Keratinocyte (primary cell): ENCODE measurements at regions not wholly inside any gene's neighbourhood (a gene's known extent, or its start where the extent isn't known, plus 50 kb on each side); places are given as distances from the start of the nearest gene placed in this dataset.

Source experiments
- DNase-seq: peaks from one replicate; pipeline ENCODE4 v3.0.0-alpha.2; 2011; ENCODE audit warnings: low read depth, missing footprints, low spot score
- FAIRE-seq: peaks from 2 replicates; lab custom pipeline; 2011; peaks lifted over from hg19 to GRCh38; lab: Jason Lieb, UNC
- H2AFZ ChIP-seq: 2 replicates; pipeline ENCODE4 v1.6.0; 2012; ENCODE audit warnings: low read length, control low read depth, inconsistent platforms; ENCODE audit not compliant: control insufficient read depth
- H3K27ac ChIP-seq: 2 replicates; pipeline ENCODE4 v1.5.1; 2011; ENCODE audit warnings: low read length; ENCODE audit not compliant: control insufficient read depth, insufficient read depth
- H3K27me3 ChIP-seq: 3 replicates; pipeline ENCODE4 v1.6.0; 2011; ENCODE audit warnings: low read length; ENCODE audit not compliant: control insufficient read depth, insufficient read depth; ENCODE audit errors: extremely low read depth
- H3K36me3 ChIP-seq, 2 experiments: 2 replicates in 1 of 2; 3 replicates in 1 of 2; pipeline ENCODE4 v1.5.1; 2011; ENCODE audit warnings: low read length in 2 of 2, mild to moderate bottlenecking in 1 of 2; ENCODE audit not compliant: control insufficient read depth in 2 of 2, insufficient read depth in 2 of 2; ENCODE audit errors: extremely low read depth in 1 of 2
- H3K4me1 ChIP-seq: 3 replicates; pipeline ENCODE4 v1.5.1; 2011; ENCODE audit warnings: low read length; ENCODE audit not compliant: control insufficient read depth, insufficient read depth; ENCODE audit errors: extremely low read depth
- H3K4me2 ChIP-seq: 3 replicates; pipeline ENCODE4 v1.6.0; 2011; ENCODE audit warnings: low read depth, low read length; ENCODE audit not compliant: control insufficient read depth, insufficient read depth; ENCODE audit errors: extremely low read depth
- H3K4me3 ChIP-seq, 3 experiments: fragments of 200-600 bp in 1 of 3; sonication (generic) in 1 of 3; 2 replicates in 2 of 3; 3 replicates in 1 of 3; pipeline ENCODE4 v1.5.1; 2011 to 2016; ENCODE audit warnings: low read length in 3 of 3, mild to moderate bottlenecking in 3 of 3, control low read depth in 2 of 3, inconsistent platforms in 1 of 3, low read depth in 1 of 3, mixed read lengths in 1 of 3, mixed run types in 1 of 3, moderate library complexity in 1 of 3; ENCODE audit not compliant: control insufficient read depth in 2 of 3, insufficient read depth in 2 of 3; ENCODE audit errors: extremely low read depth in 1 of 3
- H3K79me2 ChIP-seq: 2 replicates; pipeline ENCODE4 v1.6.0; 2012; ENCODE audit warnings: low read length; ENCODE audit not compliant: control insufficient read depth, insufficient read depth
- H3K9ac ChIP-seq: 3 replicates; pipeline ENCODE4 v1.6.0; 2011; ENCODE audit warnings: low read length; ENCODE audit not compliant: control insufficient read depth, insufficient read depth; ENCODE audit errors: extremely low read depth
- H3K9me1 ChIP-seq: 3 replicates; pipeline ENCODE4 v1.6.0; 2011; ENCODE audit warnings: low read length; ENCODE audit not compliant: control insufficient read depth, insufficient read depth; ENCODE audit errors: extremely low read depth
- H3K9me3 ChIP-seq: 2 replicates; pipeline ENCODE4 v1.5.1; 2012; ENCODE audit warnings: low read depth, low read length; ENCODE audit not compliant: control insufficient read depth
- H4K20me1 ChIP-seq: 3 replicates; pipeline ENCODE4 v1.6.0; 2011; ENCODE audit warnings: low read length; ENCODE audit not compliant: control insufficient read depth, insufficient read depth; ENCODE audit errors: extremely low read depth
- CTCF ChIP-seq, 3 experiments: IDR thresholded peaks in 1 of 3; conservative IDR thresholded peaks in 1 of 3; optimal IDR thresholded peaks in 1 of 3; 2 replicates in 2 of 3; 3 replicates in 1 of 3; pipeline versions ENCODE3 to v1.5.1; 2011; ENCODE audit warnings: low read length in 3 of 3, mild to moderate bottlenecking in 3 of 3, moderate library complexity in 2 of 3, control low read depth in 1 of 3, inconsistent platforms in 1 of 3; ENCODE audit not compliant: insufficient read depth in 2 of 3; ENCODE audit errors: extremely low read depth in 1 of 3
- EZH2 ChIP-seq: IDR thresholded peaks from one replicate; pipeline ENCODE4 v1.6.1; 2012; ENCODE audit warnings: inconsistent platforms, mild to moderate bottlenecking, low read length, moderate library complexity
- dilution Hi-C: fragments of 300-500 bp; cut with MboI; formaldehyde crosslinking; loops from one replicate; pipeline ENCODE4 v1.7.0; 2020; ENCODE audit warnings: low sequenced_read_pairs; ENCODE audit not compliant: extremely low pct_ligation_motif_present

GRCh38 chr3:3919316-3919715 is 120.1 kb downstream of the LRRN1 start:
- H3K27ac ChIP-seq, result no peak overlapping the region
- H3K9me1 ChIP-seq, result no peaks in the 10 kb centered on the region
- no peak overlapping the region for H3K9ac ChIP-seq
- H4K20me1 ChIP-seq, result no peaks in the 10 kb centered on the region
- H3K27me3 ChIP-seq, result no peaks in the 10 kb centered on the region
- H2AFZ ChIP-seq, result no peak overlapping the region
- no peaks in the 10 kb centered on the region for H3K36me3 ChIP-seq
- no peaks in the 10 kb centered on the region for H3K79me2 ChIP-seq
- dilution Hi-C loops, result no loop called here
- H3K9me3 ChIP-seq, result no peaks in the 10 kb centered on the region
- FAIRE-seq (no peak), DNase-seq (no peak)
- H3K4me2 ChIP-seq, result no peak overlapping the region
- TF ChIP-seq EZH2 (no peak), CTCF (optimal IDR thresholded peaks at IDR 0.05 in 1 of 3, IDR thresholded peaks at IDR 0.05 in 1 of 3, conservative IDR thresholded peaks at IDR 0.05 in 1 of 3; ENCODE audit: extremely low read depth in 1 of 3, insufficient read depth in 2 of 3, low read length in 3 of 3) (no peak)
- no peaks in the 10 kb centered on the region for H3K4me1 ChIP-seq
- no peak overlapping the region for H3K4me3 ChIP-seq

- Histone ChIP-seq H4K20me1 (no peaks in the 10 kb centered on the region), H3K79me2 (no peaks in the 10 kb centered on the region), H3K9ac (no peak overlapping the region), H3K4me1 (no peaks in the 10 kb centered on the region), H2AFZ (no peak overlapping the region), H3K4me3 (no peak overlapping the region), H3K27ac (no peak overlapping the region), H3K27me3 (no peaks in the 10 kb centered on the region), H3K36me3 (no peaks in the 10 kb centered on the region), H3K9me3 (no peaks in the 10 kb centered on the region), H3K9me1 (no peaks in the 10 kb centered on the region), H3K4me2 (no peak overlapping the region)
- TF ChIP-seq EZH2, result no peak
- no peak for TF ChIP-seq CTCF (optimal IDR thresholded peaks at IDR 0.05 in 1 of 3, IDR thresholded peaks at IDR 0.05 in 1 of 3, conservative IDR thresholded peaks at IDR 0.05 in 1 of 3; ENCODE audit: extremely low read depth in 1 of 3, insufficient read depth in 2 of 3, low read length in 3 of 3)
- dilution Hi-C loops, result no loop called here
- FAIRE-seq (no peak), DNase-seq (no peak)
Measured at GRCh38 chr3:3923619-3924018, 124.4 kb downstream of the LRRN1 start.
